Esophagus muscularis mucosa (tissue), 4 donors: ENCODE measurements at regions not wholly inside any gene's neighbourhood (a gene's known extent, or its start where the extent isn't known, plus 50 kb on each side); places are given as distances from the start of the nearest gene placed in this dataset.

Experiments used
- DNase-seq: peaks from one replicate; pipeline ENCODE4 v3.0.0-alpha.2; 2017; ENCODE audit errors: extremely low spot score
- H3K27ac ChIP-seq, 4 donors: fragments of 200-600 bp; sonication (generic); replicated peaks in 1 of 4; 1 replicate in 3 of 4; 2 replicates in 1 of 4; pipeline ENCODE4 v1.5.1; 2016 to 2019; ENCODE audit warnings: mild to moderate bottlenecking in 1 of 4
- H3K27me3 ChIP-seq, 4 donors: fragments of 200-600 bp; sonication (generic); one replicate each; pipeline versions ENCODE4 v1.5.1 to v1.6.0; 2016 to 2019
- H3K36me3 ChIP-seq, 4 donors: fragments of 200-600 bp; sonication (generic); one replicate each; pipeline ENCODE4 v1.5.1; 2016 to 2019
- H3K4me1 ChIP-seq, 4 donors: fragments of 200-600 bp; sonication (generic); one replicate each; pipeline ENCODE4 v1.5.1; 2016 to 2019
- H3K4me3 ChIP-seq, 4 donors: fragments of 200-600 bp; sonication (generic); 1 replicate in 2 of 4; 2 replicates in 2 of 4; pipeline ENCODE4 v1.5.1; 2016 to 2019; ENCODE audit warnings: mild to moderate bottlenecking in 4 of 4, moderate library complexity in 1 of 4
- H3K9me3 ChIP-seq, 4 donors: fragments of 200-600 bp; sonication (generic); 1 replicate in 3 of 4; 2 replicates in 1 of 4; pipeline ENCODE4 v1.5.1; 2016 to 2019
- EP300 ChIP-seq: sonication (generic); formaldehyde crosslinking; IDR thresholded peaks from one replicate; pipeline ENCODE4 v1.6.1; 2017; ENCODE audit warnings: antibody characterized with exemption
- POLR2A ChIP-seq: fragments of 450-650 bp; IDR thresholded peaks from one replicate; pipeline ENCODE4 v1.6.1; 2017; ENCODE audit warnings: antibody characterized with exemption, moderate library complexity, mild to moderate bottlenecking, low read depth
- POLR2AphosphoS5 ChIP-seq, 2 donors: sonication (generic); formaldehyde crosslinking; IDR thresholded peaks; one replicate each; pipeline ENCODE4 v1.6.1; 2017; ENCODE audit warnings: antibody characterized with exemption in 2 of 2
- WGBS: methylation state at CpG from one replicate; pipeline ENCODE4 v1.1.5; 2018; 5-methylcytosine and 5-hydroxymethylcytosine counted together
- intact Hi-C: fragments of 100-400 bp; cut with DNase I; formaldehyde crosslinking; loops from one replicate; pipeline ENCODE4 v1.15.1; 2023
- TF ChIP-seq, protein P1 (sequence below), 3 experiments: fragments of 200-600 bp in 2 of 3; fragments of 450-650 bp in 1 of 3; sonication (generic) in 2 of 3; IDR thresholded peaks; one replicate each; pipeline ENCODE4 v1.5.1; 2017 to 2019; ENCODE audit warnings: antibody characterized with exemption in 3 of 3, mild to moderate bottlenecking in 2 of 3, moderate library complexity in 1 of 3

DNA sequence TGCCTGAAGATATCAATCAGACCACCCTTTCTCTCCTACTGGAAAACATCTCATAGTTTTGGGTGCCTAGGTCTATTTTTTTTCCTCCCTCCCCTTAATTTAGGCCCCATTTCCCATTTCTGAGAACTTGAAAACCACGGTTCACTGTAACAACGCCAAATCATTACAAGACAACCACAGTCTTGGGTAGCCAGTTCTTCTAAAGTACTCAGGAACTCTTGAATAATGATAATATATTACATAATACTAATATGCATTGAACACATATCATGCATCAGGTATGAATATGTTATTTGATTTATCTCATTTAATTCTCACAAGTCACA lies 185.1 kb upstream of the ADO start:
- no peak for DNase-seq
- TF ChIP-seq POLR2AphosphoS5 (IDR thresholded peaks at IDR 0.05): no peak
- no peak for TF ChIP-seq EP300
- TF ChIP-seq, protein P1, sequence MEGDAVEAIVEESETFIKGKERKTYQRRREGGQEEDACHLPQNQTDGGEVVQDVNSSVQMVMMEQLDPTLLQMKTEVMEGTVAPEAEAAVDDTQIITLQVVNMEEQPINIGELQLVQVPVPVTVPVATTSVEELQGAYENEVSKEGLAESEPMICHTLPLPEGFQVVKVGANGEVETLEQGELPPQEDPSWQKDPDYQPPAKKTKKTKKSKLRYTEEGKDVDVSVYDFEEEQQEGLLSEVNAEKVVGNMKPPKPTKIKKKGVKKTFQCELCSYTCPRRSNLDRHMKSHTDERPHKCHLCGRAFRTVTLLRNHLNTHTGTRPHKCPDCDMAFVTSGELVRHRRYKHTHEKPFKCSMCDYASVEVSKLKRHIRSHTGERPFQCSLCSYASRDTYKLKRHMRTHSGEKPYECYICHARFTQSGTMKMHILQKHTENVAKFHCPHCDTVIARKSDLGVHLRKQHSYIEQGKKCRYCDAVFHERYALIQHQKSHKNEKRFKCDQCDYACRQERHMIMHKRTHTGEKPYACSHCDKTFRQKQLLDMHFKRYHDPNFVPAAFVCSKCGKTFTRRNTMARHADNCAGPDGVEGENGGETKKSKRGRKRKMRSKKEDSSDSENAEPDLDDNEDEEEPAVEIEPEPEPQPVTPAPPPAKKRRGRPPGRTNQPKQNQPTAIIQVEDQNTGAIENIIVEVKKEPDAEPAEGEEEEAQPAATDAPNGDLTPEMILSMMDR (IDR thresholded peaks at IDR 0.05): no peak
- TF ChIP-seq POLR2A: no peak
- no peaks in the 10 kb centered on the region for H3K4me1 ChIP-seq
- H3K9me3 ChIP-seq: no peaks in the 10 kb centered on the region
- 85% methylated on average over 2 of the region's 2 CpGs for WGBS
- H3K36me3 ChIP-seq: no peaks in the 10 kb centered on the region
- intact Hi-C loops: no loop called here
- no peak overlapping the region for H3K4me3 ChIP-seq
- no peak overlapping the region for H3K27ac ChIP-seq
- H3K27me3 ChIP-seq: no peaks in the 10 kb centered on the region

DNA sequence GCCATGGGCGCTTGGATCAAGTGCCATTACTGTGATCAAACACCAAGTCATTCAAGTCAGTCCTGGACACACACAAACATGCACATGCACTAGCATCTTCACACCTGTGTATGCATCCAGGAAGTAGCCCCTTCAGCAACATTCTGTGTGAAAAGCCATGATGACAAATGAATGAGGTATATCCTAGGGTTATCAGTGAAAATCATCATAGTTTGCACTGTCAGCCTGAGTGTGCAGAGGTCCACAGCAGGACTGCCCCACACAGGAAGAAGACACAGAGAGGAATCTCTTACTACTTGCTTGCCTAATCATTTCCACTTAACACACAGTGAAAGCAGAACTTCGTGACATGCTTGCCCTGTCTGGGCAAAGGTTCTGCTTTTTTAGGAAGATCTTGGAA lies 184.0 kb upstream of the ADO start:
- no peak overlapping the region for H3K4me3 ChIP-seq
- DNase-seq: peak; percentile 75
- 91% methylated on average over 2 of the region's 2 CpGs for WGBS
- H3K4me1 ChIP-seq: no peaks in the 10 kb centered on the region
- no peaks in the 10 kb centered on the region for H3K27me3 ChIP-seq
- TF ChIP-seq EP300 (no peak), POLR2AphosphoS5 (IDR thresholded peaks at IDR 0.05) (no peak), POLR2A (no peak)
- TF ChIP-seq, protein P1 (IDR thresholded peaks at IDR 0.05): no peak
- H3K36me3 ChIP-seq: no peaks in the 10 kb centered on the region
- intact Hi-C loops: no loop called here
- no peak overlapping the region for H3K27ac ChIP-seq
- no peaks in the 10 kb centered on the region for H3K9me3 ChIP-seq

DNA sequence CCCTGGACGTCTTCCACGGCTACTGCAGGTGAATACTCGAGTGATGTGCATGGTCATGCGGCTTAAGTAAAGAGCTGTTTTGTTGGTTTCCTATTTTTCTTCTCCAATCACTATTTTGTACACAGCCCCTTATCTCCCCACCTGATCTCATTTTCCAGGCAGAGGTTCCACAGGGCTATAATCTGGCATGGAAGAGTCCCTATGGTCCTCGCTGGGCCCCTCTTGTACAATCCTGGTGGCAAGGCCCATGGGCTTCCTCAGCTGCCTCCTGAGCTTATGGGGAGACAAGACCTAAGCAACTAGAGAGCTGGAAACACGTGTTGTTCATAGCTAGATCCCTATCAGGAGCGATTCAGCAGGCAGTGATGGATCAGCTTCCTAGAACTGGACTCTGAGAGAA lies 181.3 kb upstream of the ADO start:
- no peaks in the 10 kb centered on the region for H3K9me3 ChIP-seq
- WGBS: 83% methylated on average over 7 of the region's 7 CpGs
- no peak overlapping the region for H3K4me3 ChIP-seq
- intact Hi-C loops: no loop called here
- TF ChIP-seq EP300: no peak
- TF ChIP-seq POLR2AphosphoS5 (IDR thresholded peaks at IDR 0.05): no peak
- TF ChIP-seq POLR2A: no peak
- TF ChIP-seq, protein P1 (IDR thresholded peaks at IDR 0.05): no peak
- H3K4me1 ChIP-seq: no peaks in the 10 kb centered on the region
- no peak overlapping the region for H3K27ac ChIP-seq
- peak; percentile 55 for DNase-seq
- no peaks in the 10 kb centered on the region for H3K27me3 ChIP-seq
- H3K36me3 ChIP-seq: no peaks in the 10 kb centered on the region

DNA sequence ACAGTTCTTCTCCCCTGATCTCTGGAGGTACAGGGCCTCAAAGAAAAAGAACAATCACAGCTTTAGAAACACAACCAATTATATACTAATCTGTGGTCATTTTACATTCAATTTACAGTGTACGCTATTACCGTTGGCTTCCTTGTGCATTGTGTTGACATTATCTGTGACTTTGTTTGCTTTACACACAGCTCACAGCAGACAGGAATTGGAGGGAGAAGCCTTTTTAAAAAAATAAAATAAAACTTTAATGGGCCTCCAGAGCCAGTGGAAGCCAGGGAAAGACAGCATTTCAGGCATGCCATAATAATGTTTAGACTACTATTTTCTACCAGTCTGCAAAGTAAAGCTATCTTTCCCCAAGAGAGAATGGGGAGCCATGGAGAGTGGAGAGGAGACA lies 179.0 kb upstream of the ADO start:
- Histone ChIP-seq H3K9me3 (no peaks in the 10 kb centered on the region), H3K36me3 (no peaks in the 10 kb centered on the region), H3K4me1 (no peaks in the 10 kb centered on the region), H3K27me3 (no peaks in the 10 kb centered on the region), H3K27ac (no peak overlapping the region), H3K4me3 (no peak overlapping the region)
- intact Hi-C loops: no loop called here
- no peak for DNase-seq
- TF ChIP-seq POLR2A (no peak), POLR2AphosphoS5 (IDR thresholded peaks at IDR 0.05) (no peak), EP300 (no peak)
- TF ChIP-seq, protein P1 (IDR thresholded peaks at IDR 0.05): no peak
- WGBS: 46% methylated on average over 2 of the region's 2 CpGs

DNA sequence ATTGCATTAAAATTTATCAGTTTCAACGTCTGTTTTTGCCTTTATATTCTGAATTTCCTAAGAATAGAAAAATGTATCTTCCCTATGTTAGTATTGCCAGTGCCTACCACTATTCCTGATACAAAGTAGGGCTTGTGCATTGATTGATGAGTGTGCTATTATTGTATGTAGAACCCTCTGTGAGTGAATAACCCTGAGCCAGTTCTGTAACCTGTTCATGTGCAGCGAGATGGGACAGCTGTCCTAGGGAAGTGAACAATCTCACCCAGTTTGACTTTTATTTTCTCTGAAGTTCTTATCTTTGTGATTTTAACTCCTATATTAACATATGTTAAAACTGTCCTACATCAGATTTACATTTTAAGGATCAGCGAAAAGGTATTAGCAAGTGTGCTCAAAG lies 178.4 kb upstream of the ADO start:
- TF ChIP-seq, protein P1 (IDR thresholded peaks at IDR 0.05): no peak
- no peaks in the 10 kb centered on the region for H3K4me1 ChIP-seq
- H3K27ac ChIP-seq: no peak overlapping the region
- DNase-seq: no peak
- WGBS: 50% methylated on average over 3 of the region's 3 CpGs
- no peaks in the 10 kb centered on the region for H3K36me3 ChIP-seq
- no peak overlapping the region for H3K4me3 ChIP-seq
- H3K9me3 ChIP-seq: no peaks in the 10 kb centered on the region
- intact Hi-C loops: no loop called here
- no peaks in the 10 kb centered on the region for H3K27me3 ChIP-seq
